Neural progenitor cell (in vitro differentiated cells): ENCODE measurements at regions not wholly inside any gene's neighbourhood (a gene's known extent, or its start where the extent isn't known, plus 50 kb on each side); places are given as distances from the start of the nearest gene placed in this dataset.

Experiments used
- CTCF ChIP-seq: fragments of 200-600 bp; sonication (generic); IDR thresholded peaks from 2 replicates; pipeline ENCODE4 v1.5.1; 2017; ENCODE audit warnings: antibody characterized with exemption, mild to moderate bottlenecking
- EZH2phosphoT487 ChIP-seq: fragments of 200-600 bp; sonication (generic); IDR thresholded peaks from 2 replicates; pipeline ENCODE4 v1.6.1; 2017; ENCODE audit warnings: antibody characterized with exemption

GRCh38 chr9:2536511-2536910 lies 85.1 kb upstream of the VLDLR start:
- no peak for TF ChIP-seq CTCF
- no peak for TF ChIP-seq EZH2phosphoT487
